ENCODE measurements at regions not wholly inside any gene's neighbourhood (a gene's known extent, or its start where the extent isn't known, plus 50 kb on each side); places are given as distances from the start of the nearest gene placed in this dataset.

DNA sequence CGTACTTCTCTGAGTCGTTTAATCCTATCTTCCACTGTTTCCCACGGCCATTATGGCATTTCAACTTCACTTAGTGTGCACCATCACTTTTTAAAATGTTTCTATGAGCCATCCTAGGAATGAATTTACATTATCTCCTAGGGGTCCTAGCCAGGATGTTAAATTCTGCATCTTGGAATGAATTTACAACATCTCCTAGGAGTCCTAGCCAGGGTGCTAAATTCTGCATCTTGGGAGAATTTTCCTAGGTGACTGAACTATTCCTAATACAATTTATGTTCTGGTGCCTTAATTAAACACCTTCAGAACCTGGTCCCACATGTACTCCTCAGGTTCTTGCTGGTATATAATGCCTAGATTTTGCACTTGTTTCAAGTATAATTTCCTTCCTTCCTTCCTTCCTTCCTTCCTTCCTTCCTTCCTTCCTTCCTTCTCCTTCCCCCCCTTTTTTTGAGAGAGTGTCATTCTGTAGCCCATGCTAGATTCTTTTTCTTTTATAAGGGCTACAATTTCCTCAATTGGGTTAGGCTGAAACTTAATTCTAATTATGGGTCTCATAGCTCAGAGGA, 72.1 kb downstream of the TBR1 start:
- ChIA-PET POLR2A (ENCODE audit: unreplicated experiment) (no interaction called here), CTCF (no interaction called here)
- dilution Hi-C loops (cut with HindIII; ENCODE audit: low sequenced_read_pairs, unreplicated experiment) (no loop called here), intact Hi-C loops (cut with micrococcal nuclease) (no loop called here), in situ Hi-C loops (cut with MboI; ENCODE audit: low sequenced_read_pairs) (no loop called here)
- Histone ChIP-seq H3K4me1 (ENCODE audit: control insufficient read depth, insufficient read depth, low read length) (no peaks in the 10 kb centered on the region), H3K27me3 (ENCODE audit: control insufficient read depth, insufficient read depth, low read length) (no peaks in the 10 kb centered on the region), H3K27ac (ENCODE audit: insufficient read depth, low read length) (no peak overlapping the region), H3K56ac (ENCODE audit: extremely low read depth, insufficient read depth, low read length) (no peak overlapping the region), H4K91ac (ENCODE audit: insufficient read depth, low read depth, low read length) (no peak overlapping the region), H4K8ac (ENCODE audit: low read depth in 2 of 2, low read length in 2 of 2) (no peak overlapping the region), H3K4me2 (ENCODE audit: low read depth, low read length) (no peak overlapping the region), H3K4ac (ENCODE audit: low read depth, low read length) (no peak overlapping the region), H3K9me3 (ENCODE audit: control insufficient read depth, insufficient read depth, low read length) (no peaks in the 10 kb centered on the region), H3K36me3 (ENCODE audit: control insufficient read depth, insufficient read depth, low read length) (no peaks in the 10 kb centered on the region), H2AK9ac (replicated peaks; ENCODE audit: low read depth, low read length, poor library complexity) (no peak overlapping the region), H3K9me1 (ENCODE audit: insufficient read depth, low read length) (no peaks in the 10 kb centered on the region), H3K18ac (ENCODE audit: low read depth, low read length) (no peak overlapping the region), H3K9ac (ENCODE audit: low read depth, low read length) (no peak overlapping the region), H3K4me3 (ENCODE audit: insufficient read depth, low read depth, low read length) (no peak overlapping the region), H3K79me1 (ENCODE audit: low read depth in 1 of 2, low read length in 2 of 2) (no peaks in the 10 kb centered on the region), H2AFZ (replicated peaks; ENCODE audit: low read length, poor library complexity) (no peak overlapping the region), H2BK5ac (ENCODE audit: low read depth, low read length, poor library complexity, severe bottlenecking) (no peak overlapping the region), H3K23ac (ENCODE audit: low read depth, low read length) (no peak overlapping the region), H2BK15ac (ENCODE audit: low read depth, low read length) (no peak overlapping the region), H4K20me1 (ENCODE audit: insufficient read depth, low read length) (no peaks in the 10 kb centered on the region), H2BK120ac (ENCODE audit: low read depth, low read length) (no peak overlapping the region), H3K14ac (replicated peaks; ENCODE audit: low read depth, low read length) (no peak overlapping the region), H2BK20ac (ENCODE audit: low read depth, low read length) (no peak overlapping the region), H2AK5ac (ENCODE audit: low read depth, low read length) (no peak overlapping the region), H4K5ac (ENCODE audit: low read depth, low read length) (no peak overlapping the region)
- DNase-seq = no peak
- TF ChIP-seq, protein P1, sequence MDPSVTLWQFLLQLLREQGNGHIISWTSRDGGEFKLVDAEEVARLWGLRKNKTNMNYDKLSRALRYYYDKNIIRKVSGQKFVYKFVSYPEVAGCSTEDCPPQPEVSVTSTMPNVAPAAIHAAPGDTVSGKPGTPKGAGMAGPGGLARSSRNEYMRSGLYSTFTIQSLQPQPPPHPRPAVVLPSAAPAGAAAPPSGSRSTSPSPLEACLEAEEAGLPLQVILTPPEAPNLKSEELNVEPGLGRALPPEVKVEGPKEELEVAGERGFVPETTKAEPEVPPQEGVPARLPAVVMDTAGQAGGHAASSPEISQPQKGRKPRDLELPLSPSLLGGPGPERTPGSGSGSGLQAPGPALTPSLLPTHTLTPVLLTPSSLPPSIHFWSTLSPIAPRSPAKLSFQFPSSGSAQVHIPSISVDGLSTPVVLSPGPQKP (IDR thresholded peaks at IDR 0.05; ENCODE audit: borderline replicate concordance, low read depth, low read length) = no peak
- no peak for TF ChIP-seq NFE2L2 (IDR thresholded peaks at IDR 0.05; ENCODE audit: low read depth, low read length)
- TF ChIP-seq POLR2A (IDR thresholded peaks at IDR 0.05; ENCODE audit: low read depth, low read length) = no peak
- ATAC-seq (ENCODE audit: low read depth) = no peak
- WGBS, 2 experiments (ENCODE audit: extremely low coverage in 2 of 2, insufficient read length in 1 of 2) = no CpG with 5 or more reads among the region's 3 CpGs
- no TSS peak for BruUV-seq (replicated peaks)
